Ovary (tissue), 3 donors: ENCODE measurements at regions not wholly inside any gene's neighbourhood (a gene's known extent, or its start where the extent isn't known, plus 50 kb on each side); places are given as distances from the start of the nearest gene placed in this dataset.

Experiments used
- POLR2A ChIP-seq: fragments of 450-650 bp; IDR thresholded peaks from one replicate; pipeline ENCODE4 v1.6.1; 2017; ENCODE audit warnings: antibody characterized with exemption, mild to moderate bottlenecking, moderate library complexity
- TF ChIP-seq, protein P1 (sequence below), 3 donors: fragments of 450-650 bp in 2 of 3; fragments of 200-600 bp in 1 of 3; IDR thresholded peaks; one replicate each; pipeline versions ENCODE4 v1.5.1 to v1.8.0; 2016 to 2022; ENCODE audit warnings: antibody characterized with exemption in 3 of 3, mild to moderate bottlenecking in 1 of 3
- donor health status: DM: no; HTN: no; CAD: no.

DNA sequence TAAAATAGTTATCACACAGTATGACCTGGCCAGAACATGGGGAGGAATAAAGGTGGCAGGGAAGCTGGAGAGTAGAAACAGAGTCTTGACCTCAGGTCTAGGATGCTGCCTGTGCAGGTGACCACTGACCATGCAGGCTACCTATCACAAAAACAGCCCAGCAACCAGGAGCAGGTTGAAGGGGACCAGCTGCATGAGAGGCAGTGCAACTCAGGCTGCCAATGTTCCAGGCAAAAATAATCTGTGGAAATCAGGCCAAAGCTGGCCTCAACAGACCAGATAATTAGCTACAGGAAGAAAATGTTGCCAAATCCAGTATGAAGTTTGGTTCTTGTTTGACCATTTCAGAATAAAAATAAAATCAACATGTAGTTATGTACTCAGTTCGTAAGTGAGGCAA lies 72.6 kb downstream of the PDE6H start:
- no peak for TF ChIP-seq POLR2A
- TF ChIP-seq, protein P1, sequence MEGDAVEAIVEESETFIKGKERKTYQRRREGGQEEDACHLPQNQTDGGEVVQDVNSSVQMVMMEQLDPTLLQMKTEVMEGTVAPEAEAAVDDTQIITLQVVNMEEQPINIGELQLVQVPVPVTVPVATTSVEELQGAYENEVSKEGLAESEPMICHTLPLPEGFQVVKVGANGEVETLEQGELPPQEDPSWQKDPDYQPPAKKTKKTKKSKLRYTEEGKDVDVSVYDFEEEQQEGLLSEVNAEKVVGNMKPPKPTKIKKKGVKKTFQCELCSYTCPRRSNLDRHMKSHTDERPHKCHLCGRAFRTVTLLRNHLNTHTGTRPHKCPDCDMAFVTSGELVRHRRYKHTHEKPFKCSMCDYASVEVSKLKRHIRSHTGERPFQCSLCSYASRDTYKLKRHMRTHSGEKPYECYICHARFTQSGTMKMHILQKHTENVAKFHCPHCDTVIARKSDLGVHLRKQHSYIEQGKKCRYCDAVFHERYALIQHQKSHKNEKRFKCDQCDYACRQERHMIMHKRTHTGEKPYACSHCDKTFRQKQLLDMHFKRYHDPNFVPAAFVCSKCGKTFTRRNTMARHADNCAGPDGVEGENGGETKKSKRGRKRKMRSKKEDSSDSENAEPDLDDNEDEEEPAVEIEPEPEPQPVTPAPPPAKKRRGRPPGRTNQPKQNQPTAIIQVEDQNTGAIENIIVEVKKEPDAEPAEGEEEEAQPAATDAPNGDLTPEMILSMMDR (IDR thresholded peaks at IDR 0.05) = no peak
